Spinal cord (tissue), 9 donors: ENCODE measurements at regions not wholly inside any gene's neighbourhood (a gene's known extent, or its start where the extent isn't known, plus 50 kb on each side); places are given as distances from the start of the nearest gene placed in this dataset.

Experiments
- DNase-seq, 6 donors: peaks; one replicate each; pipeline versions ENCODE4 v3.0.0 to v3.0.0-alpha.2; 2013 to 2015; ENCODE audit warnings: low spot score in 6 of 6, low read depth in 4 of 6
- H3K27ac ChIP-seq: one replicate; pipeline ENCODE4 v1.5.1; 2013; ENCODE audit warnings: low read depth, low read length, control low read depth
- H3K27me3 ChIP-seq: one replicate; pipeline ENCODE4 v1.6.1; 2013; ENCODE audit warnings: low read length; ENCODE audit not compliant: control insufficient read depth, insufficient read depth
- H3K36me3 ChIP-seq: one replicate; pipeline ENCODE4 v1.6.1; 2013; ENCODE audit warnings: low read length; ENCODE audit not compliant: control insufficient read depth, insufficient read depth
- H3K4me1 ChIP-seq: one replicate; pipeline ENCODE4 v1.6.1; 2013; ENCODE audit warnings: low read length; ENCODE audit not compliant: control insufficient read depth, insufficient read depth
- H3K4me3 ChIP-seq: one replicate; pipeline ENCODE4 v1.5.1; 2013; ENCODE audit warnings: low read depth, low read length, control low read depth
- H3K9me3 ChIP-seq: one replicate; pipeline ENCODE4 v1.6.1; 2013; ENCODE audit warnings: low read length; ENCODE audit not compliant: control insufficient read depth, insufficient read depth
- WGBS: methylation state at CpG from one replicate; pipeline ENCODE4 v1.1.5; 2013; ENCODE audit warnings: missing lambda C conversion rate; ENCODE audit not compliant: insufficient coverage; 5-methylcytosine and 5-hydroxymethylcytosine counted together
- donor health status: healthy.

- peak in 2 of 6 donors; percentile 47 to 62 for DNase-seq
- no peaks in the 10 kb centered on the region for H3K9me3 ChIP-seq
- no peak overlapping the region for H3K27ac ChIP-seq
- H3K36me3 ChIP-seq, result no peaks in the 10 kb centered on the region
- no peaks in the 10 kb centered on the region for H3K27me3 ChIP-seq
- peaks cover 18% of the 10 kb centered on the region for H3K4me1 ChIP-seq
- no peak overlapping the region for H3K4me3 ChIP-seq
- WGBS, result 52% methylated on average over 6 of the region's 8 CpGs
These were observed 67.4 kb downstream of the TNP1 start for GRCh38 chr2:216792222-216793021.

GRCh38 chr2:216791303-216791702 lies 68.6 kb downstream of the TNP1 start:
- Histone ChIP-seq H3K4me1 (peaks cover 18% of the 10 kb centered on the region), H3K4me3 (no peak overlapping the region), H3K27ac (no peak overlapping the region), H3K36me3 (no peaks in the 10 kb centered on the region), H3K9me3 (no peaks in the 10 kb centered on the region), H3K27me3 (no peaks in the 10 kb centered on the region)
- 86% methylated on average over 1 of the region's 2 CpGs for WGBS
- DNase-seq, result no peak

- no peak overlapping the region for H3K4me3 ChIP-seq
- no peaks in the 10 kb centered on the region for H3K9me3 ChIP-seq
- H3K4me1 ChIP-seq, result peaks cover 13% of the 10 kb centered on the region
- H3K36me3 ChIP-seq, result no peaks in the 10 kb centered on the region
- 22% methylated on average over 5 of the region's 5 CpGs for WGBS
- DNase-seq, result peak in 2 of 6 donors; percentile 74 to 78
- no peaks in the 10 kb centered on the region for H3K27me3 ChIP-seq
- H3K27ac ChIP-seq, result no peak overlapping the region
These were observed 70.8 kb downstream of the TNP1 start for GRCh38 chr2:216789081-216789480.

GRCh38 chr2:216787851-216788540 lies 71.9 kb downstream of the TNP1 start:
- Histone ChIP-seq H3K27me3 (no peaks in the 10 kb centered on the region), H3K4me1 (peaks cover 13% of the 10 kb centered on the region), H3K4me3 (no peak overlapping the region), H3K36me3 (no peaks in the 10 kb centered on the region), H3K27ac (no peak overlapping the region), H3K9me3 (no peaks in the 10 kb centered on the region)
- 54% methylated on average over 6 of the region's 7 CpGs for WGBS
- peak in 1 of 6 donors; percentile 18 for DNase-seq

- WGBS, result 99% methylated on average over 8 of the region's 9 CpGs
- Histone ChIP-seq H3K27ac (no peak overlapping the region), H3K4me3 (no peak overlapping the region), H3K36me3 (no peaks in the 10 kb centered on the region), H3K9me3 (no peaks in the 10 kb centered on the region), H3K4me1 (peaks cover 6% of the 10 kb centered on the region), H3K27me3 (no peaks in the 10 kb centered on the region)
- no peak for DNase-seq
These were observed 73.2 kb downstream of the TNP1 start for GRCh38 chr2:216786676-216787075.

GRCh38 chr2:216784456-216784855 lies 75.4 kb downstream of the TNP1 start:
- Histone ChIP-seq H3K27me3 (no peaks in the 10 kb centered on the region), H3K4me3 (no peak overlapping the region), H3K4me1 (peaks cover 6% of the 10 kb centered on the region), H3K9me3 (no peaks in the 10 kb centered on the region), H3K27ac (no peak overlapping the region), H3K36me3 (no peaks in the 10 kb centered on the region)
- no peak for DNase-seq
- 95% methylated on average over 3 of the region's 3 CpGs for WGBS

GRCh38 chr2:216781709-216782108 lies 78.2 kb downstream of the TNP1 start:
- H3K27ac ChIP-seq, result no peak overlapping the region
- WGBS, result 56% methylated on average over 1 of the region's 4 CpGs

GRCh38 chr2:216780843-216781242 lies 79.0 kb downstream of the TNP1 start:
- 73% methylated on average over 4 of the region's 4 CpGs for WGBS
- H3K4me1 ChIP-seq, result no peaks in the 10 kb centered on the region
- no peaks in the 10 kb centered on the region for H3K36me3 ChIP-seq
- no peak for DNase-seq
- H3K27me3 ChIP-seq, result no peaks in the 10 kb centered on the region
- H3K9me3 ChIP-seq, result no peaks in the 10 kb centered on the region
- no peak overlapping the region for H3K4me3 ChIP-seq
- H3K27ac ChIP-seq, result no peak overlapping the region

More at GRCh38 chr2:216781709-216782108, 78.2 kb downstream of the TNP1 start:
- DNase-seq, result no peak
- no peaks in the 10 kb centered on the region for H3K4me1 ChIP-seq
- no peak overlapping the region for H3K4me3 ChIP-seq
- no peaks in the 10 kb centered on the region for H3K9me3 ChIP-seq
- H3K27me3 ChIP-seq, result no peaks in the 10 kb centered on the region
- no peaks in the 10 kb centered on the region for H3K36me3 ChIP-seq

- peaks cover 5% of the 10 kb centered on the region for H3K4me1 ChIP-seq
- DNase-seq, result no peak
- no peaks in the 10 kb centered on the region for H3K9me3 ChIP-seq
- whole genome bisulfite sequencing, result 76% methylated on average over 9 of the region's 9 CpGs
- H3K27me3 ChIP-seq, result no peaks in the 10 kb centered on the region
- no peak overlapping the region for H3K27ac ChIP-seq
- no peak overlapping the region for H3K4me3 ChIP-seq
- no peaks in the 10 kb centered on the region for H3K36me3 ChIP-seq
These were observed 82.1 kb downstream of the TNP1 start for GRCh38 chr2:216777637-216778273.
